ENCODE measurements at regions not wholly inside any gene's neighbourhood (a gene's known extent, or its start where the extent isn't known, plus 50 kb on each side); places are given as distances from the start of the nearest gene placed in this dataset.

DNA sequence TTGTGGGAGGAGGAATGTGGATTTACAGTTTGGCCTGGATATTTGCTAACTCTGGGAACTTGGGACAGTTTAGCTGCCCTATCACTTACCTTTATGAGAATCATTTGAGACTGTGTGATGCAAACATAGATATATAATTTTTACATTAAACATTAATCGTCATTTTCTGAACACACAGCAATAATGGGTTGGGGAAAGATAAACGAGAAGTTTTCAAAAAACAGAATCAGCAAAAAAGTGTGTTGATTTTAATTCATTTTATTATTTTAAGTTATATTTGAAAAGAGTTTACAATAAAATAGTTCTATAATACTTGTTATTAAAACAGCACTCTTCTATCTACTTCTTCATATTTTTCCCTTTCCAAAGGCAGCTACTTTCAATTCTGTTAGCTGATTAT lies 813.3 kb downstream of the SLC4A3 start:
- TF ChIP-seq, protein P1, sequence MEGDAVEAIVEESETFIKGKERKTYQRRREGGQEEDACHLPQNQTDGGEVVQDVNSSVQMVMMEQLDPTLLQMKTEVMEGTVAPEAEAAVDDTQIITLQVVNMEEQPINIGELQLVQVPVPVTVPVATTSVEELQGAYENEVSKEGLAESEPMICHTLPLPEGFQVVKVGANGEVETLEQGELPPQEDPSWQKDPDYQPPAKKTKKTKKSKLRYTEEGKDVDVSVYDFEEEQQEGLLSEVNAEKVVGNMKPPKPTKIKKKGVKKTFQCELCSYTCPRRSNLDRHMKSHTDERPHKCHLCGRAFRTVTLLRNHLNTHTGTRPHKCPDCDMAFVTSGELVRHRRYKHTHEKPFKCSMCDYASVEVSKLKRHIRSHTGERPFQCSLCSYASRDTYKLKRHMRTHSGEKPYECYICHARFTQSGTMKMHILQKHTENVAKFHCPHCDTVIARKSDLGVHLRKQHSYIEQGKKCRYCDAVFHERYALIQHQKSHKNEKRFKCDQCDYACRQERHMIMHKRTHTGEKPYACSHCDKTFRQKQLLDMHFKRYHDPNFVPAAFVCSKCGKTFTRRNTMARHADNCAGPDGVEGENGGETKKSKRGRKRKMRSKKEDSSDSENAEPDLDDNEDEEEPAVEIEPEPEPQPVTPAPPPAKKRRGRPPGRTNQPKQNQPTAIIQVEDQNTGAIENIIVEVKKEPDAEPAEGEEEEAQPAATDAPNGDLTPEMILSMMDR (conservative IDR thresholded peaks at IDR 0.05), result no peak
- H3K27ac ChIP-seq, result no peak overlapping the region

DNA sequence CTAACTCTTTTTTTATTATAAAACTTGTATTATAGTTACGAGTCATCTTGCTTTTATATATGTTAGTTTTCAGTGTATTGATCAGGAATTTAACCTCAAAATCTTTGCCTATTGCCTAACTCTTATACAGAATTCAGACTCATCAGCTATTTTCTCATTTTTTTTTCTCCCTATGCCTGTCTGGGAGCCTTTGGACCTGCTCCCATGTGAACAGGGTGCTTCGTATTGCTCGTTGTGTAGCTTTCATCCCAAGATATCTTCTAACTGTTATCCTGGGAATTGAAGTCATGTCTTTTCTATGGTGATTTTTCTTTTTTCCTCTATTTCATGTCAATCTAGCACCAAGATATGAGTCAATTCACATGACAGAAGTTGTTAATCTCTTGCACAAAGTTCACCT lies 814.0 kb downstream of the SLC4A3 start:
- H3K27ac ChIP-seq, result no peak overlapping the region
- TF ChIP-seq, protein P1 (conservative IDR thresholded peaks at IDR 0.05), result no peak

DNA sequence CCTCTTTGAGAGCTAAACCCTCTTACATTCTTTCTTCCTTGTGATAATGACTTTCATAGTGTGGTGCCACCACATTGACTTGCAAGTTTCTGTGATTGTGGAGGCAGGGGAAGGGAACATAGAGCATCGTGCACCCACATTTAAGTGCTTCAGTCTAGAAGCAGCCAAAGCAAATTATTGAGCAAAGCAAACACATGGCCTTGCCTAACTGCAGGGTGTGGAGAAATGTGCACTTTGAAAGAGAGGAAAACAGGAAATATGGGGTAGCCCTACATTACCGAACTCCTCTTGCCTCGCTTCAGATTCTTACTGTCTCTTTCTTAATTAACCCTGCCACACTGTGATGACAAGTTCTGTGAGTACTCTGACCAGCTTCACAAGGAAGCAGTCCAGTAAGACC lies 814.6 kb downstream of the SLC4A3 start:
- TF ChIP-seq, protein P1 (conservative IDR thresholded peaks at IDR 0.05), result no peak
- no peak overlapping the region for H3K27ac ChIP-seq

DNA sequence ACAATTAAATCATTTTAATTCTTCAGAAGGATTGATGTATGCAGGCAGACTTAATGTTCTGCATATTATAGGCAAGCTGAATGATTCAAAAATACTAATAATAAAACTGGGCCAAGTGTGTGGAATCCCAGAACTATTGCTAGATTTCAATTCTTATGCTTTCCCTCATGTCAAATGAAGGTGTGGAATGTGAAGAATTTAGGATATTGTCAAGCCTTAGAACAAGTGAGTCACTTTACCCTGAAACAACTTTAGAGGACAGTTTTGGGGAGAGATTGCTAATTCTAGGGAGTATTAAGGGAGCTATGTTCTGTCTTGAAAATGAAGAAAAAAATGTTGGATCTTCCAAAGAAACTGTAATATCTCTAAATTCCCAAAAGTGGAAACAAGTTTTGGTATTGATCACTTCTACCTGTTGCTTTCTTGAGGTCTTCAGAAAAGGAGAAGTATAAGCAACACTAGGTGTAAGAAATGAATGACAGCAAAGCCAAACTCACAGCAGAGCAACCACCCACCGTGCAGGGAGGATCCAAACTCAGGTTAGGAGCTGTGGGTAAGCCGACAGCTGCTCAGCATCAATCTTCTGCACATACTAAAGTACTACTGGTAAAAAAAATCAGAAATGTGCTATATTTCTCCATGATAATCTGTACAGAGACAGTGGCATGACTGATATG lies 818.1 kb downstream of the SLC4A3 start:
- TF ChIP-seq, protein P1 (conservative IDR thresholded peaks at IDR 0.05), result no peak
- H3K27ac ChIP-seq, result no peak overlapping the region

DNA sequence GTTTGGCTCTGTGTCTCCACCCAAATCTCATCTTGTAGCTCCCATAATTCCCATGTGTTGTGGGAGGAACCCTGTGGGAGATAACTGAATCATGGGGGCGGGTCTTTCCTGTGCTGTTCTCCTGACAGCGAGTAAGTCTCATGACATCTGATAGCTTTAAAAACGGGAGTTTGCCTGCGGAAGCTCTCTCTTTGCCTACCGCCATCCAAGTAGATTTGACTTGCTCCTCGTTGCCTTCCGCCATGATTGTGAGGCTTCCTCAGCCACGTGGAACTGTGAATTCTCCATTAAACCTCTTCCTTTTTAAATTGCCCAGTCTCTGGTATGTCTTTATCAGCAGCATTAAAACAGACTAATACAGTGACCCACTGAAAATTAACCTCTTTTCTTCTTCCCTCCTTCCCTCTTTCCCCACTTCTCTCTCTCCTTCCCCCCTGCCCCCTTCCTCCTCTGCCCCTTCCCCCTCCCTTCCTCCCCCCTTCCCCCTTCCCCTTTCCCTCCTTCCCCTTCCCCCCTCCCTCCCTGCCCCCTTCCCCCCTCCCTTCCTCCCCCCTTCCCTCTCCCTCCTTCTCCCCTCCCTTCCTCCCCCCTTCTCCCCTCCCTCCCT lies 818.8 kb downstream of the SLC4A3 start:
- TF ChIP-seq, protein P1 (conservative IDR thresholded peaks at IDR 0.05), result no peak
- H3K27ac ChIP-seq, result no peak overlapping the region

GRCh38 chr2:220450846-220451245 lies 823.4 kb downstream of the SLC4A3 start:
- H3K27ac ChIP-seq, result no peak overlapping the region
- TF ChIP-seq, protein P1 (conservative IDR thresholded peaks at IDR 0.05), result no peak

DNA sequence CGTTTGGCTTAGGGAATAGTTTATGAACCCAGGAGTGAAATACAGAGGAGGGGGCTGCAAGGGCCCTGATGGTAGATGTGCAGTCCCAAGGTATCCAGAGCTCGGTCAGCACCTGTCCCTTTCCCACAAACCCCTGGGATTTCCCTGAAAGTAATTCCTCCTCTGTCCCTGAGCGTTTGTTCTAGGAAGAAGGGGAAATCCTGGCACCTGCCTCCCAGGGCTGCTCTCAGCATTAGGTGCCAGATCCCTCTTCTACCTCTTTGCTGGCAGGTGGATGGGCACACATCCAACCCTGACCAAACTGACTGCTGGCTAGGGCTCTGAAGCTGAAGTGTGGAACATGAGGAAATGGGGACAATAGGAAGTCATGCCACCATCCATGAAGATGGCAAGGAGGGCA lies 824.0 kb downstream of the SLC4A3 start:
- TF ChIP-seq, protein P1 (conservative IDR thresholded peaks at IDR 0.05), result no peak
- H3K27ac ChIP-seq, result no peak overlapping the region

Measured in VCaP (cell line).